H1 (cell line): ENCODE measurements at regions not wholly inside any gene's neighbourhood (a gene's known extent, or its start where the extent isn't known, plus 50 kb on each side); places are given as distances from the start of the nearest gene placed in this dataset.

Source experiments
- BRCA1 ChIP-seq: IDR thresholded peaks from 2 replicates; pipeline ENCODE4 v1.6.1; 2012; ENCODE audit warnings: low read depth, low read length, improper control_type of control experiment
- CHD2 ChIP-seq: IDR thresholded peaks from 2 replicates; pipeline ENCODE4 v1.6.1; 2012; ENCODE audit warnings: low read length, improper control_type of control experiment
- EP300 ChIP-seq, 2 experiments: IDR thresholded peaks; 1 replicate in 1 of 2; 2 replicates in 1 of 2; pipeline ENCODE4 v1.6.1; 2011 to 2012; ENCODE audit warnings: low read depth in 2 of 2, low read length in 2 of 2, mild to moderate bottlenecking in 2 of 2, borderline replicate concordance in 1 of 2, inconsistent platforms in 1 of 2, moderate library complexity in 1 of 2
- NANOG ChIP-seq: IDR thresholded peaks from 2 replicates; pipeline ENCODE4 v1.6.1; 2011; ENCODE audit warnings: low read length, low read depth, mild to moderate bottlenecking, inconsistent platforms; ENCODE audit not compliant: insufficient read depth, poor library complexity, severe bottlenecking
- POLR2A ChIP-seq, 2 experiments: IDR thresholded peaks; 1 replicate in 1 of 2; 2 replicates in 1 of 2; pipeline ENCODE4 v1.6.1; 2011; ENCODE audit warnings: low read depth in 2 of 2, low read length in 2 of 2, mild to moderate bottlenecking in 2 of 2; ENCODE audit errors: control extremely low read depth in 1 of 2
- POLR2AphosphoS5 ChIP-seq: IDR thresholded peaks from 2 replicates; pipeline ENCODE4 v1.6.1; 2011; ENCODE audit warnings: low read depth, low read length
- RFX5 ChIP-seq: IDR thresholded peaks from 2 replicates; pipeline ENCODE4 v1.6.1; 2011; ENCODE audit warnings: low read depth, low read length, improper control_type of control experiment, borderline replicate concordance
- SAP30 ChIP-seq: fragments of 300-600 bp; sonication (generic); IDR thresholded peaks from 2 replicates; pipeline ENCODE4 v1.7.1; 2012; ENCODE audit warnings: low read length, moderate library complexity, mild to moderate bottlenecking, inconsistent platforms; ENCODE audit not compliant: insufficient read depth, insufficient replicate concordance
- SIN3A ChIP-seq, 2 experiments: IDR thresholded peaks in 1 of 2; conservative IDR thresholded peaks in 1 of 2; 2 replicates each; pipeline ENCODE4 v1.6.1; 2011 to 2012; ENCODE audit warnings: low read length in 2 of 2, improper control_type of control experiment in 1 of 2, low read depth in 1 of 2, mild to moderate bottlenecking in 1 of 2
- YY1 ChIP-seq: IDR thresholded peaks from 2 replicates; pipeline ENCODE4 v1.6.1; 2011; ENCODE audit warnings: low read depth, mild to moderate bottlenecking, low read length
- ZNF274 ChIP-seq: IDR thresholded peaks from 2 replicates; pipeline ENCODE4 v1.7.0; 2012; ENCODE audit warnings: low read length, borderline replicate concordance; ENCODE audit errors: extremely low read depth
- TF ChIP-seq, protein P1 (sequence below), 3 experiments: IDR thresholded peaks; 1 replicate in 2 of 3; 2 replicates in 1 of 3; pipeline versions ENCODE4 v1.5.1 to v1.6.1; 2011; ENCODE audit warnings: low read length in 3 of 3, mild to moderate bottlenecking in 3 of 3, inconsistent platforms in 2 of 3, low read depth in 1 of 3, moderate library complexity in 1 of 3; ENCODE audit not compliant: insufficient read depth in 1 of 3; ENCODE audit errors: control extremely low read depth in 1 of 3
- TF ChIP-seq, protein P2 (sequence below): IDR thresholded peaks from 2 replicates; pipeline ENCODE4 v1.6.1; 2012; ENCODE audit warnings: inconsistent platforms

DNA sequence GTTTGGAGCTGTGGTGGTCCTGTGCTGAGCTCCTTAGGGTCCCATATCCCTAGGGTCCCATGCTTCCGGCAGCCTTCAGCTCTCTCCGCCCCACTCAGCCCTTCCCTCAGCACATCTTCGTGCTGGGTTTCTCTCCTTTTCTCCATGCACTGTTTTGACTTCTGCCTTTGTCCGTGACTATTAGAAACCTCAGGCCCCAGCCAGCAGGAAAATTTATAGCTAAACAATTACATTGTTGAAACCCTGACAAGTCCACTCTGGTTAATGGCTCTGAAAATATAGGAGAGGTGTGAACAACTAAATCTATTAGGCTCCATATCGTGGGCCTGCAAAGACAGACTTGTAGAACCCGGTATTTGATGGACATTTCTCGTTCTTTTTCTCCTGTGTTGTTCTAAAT is 523.7 kb downstream of the CCDC171 start:
- no peak for TF ChIP-seq YY1
- no peak for TF ChIP-seq ZNF274
- no peak for TF ChIP-seq POLR2A (IDR thresholded peaks at IDR 0.05; ENCODE audit: control extremely low read depth in 1 of 2, low read depth in 2 of 2, low read length in 2 of 2)
- no peak for TF ChIP-seq BRCA1
- no peak for TF ChIP-seq POLR2AphosphoS5
- TF ChIP-seq, protein P1, sequence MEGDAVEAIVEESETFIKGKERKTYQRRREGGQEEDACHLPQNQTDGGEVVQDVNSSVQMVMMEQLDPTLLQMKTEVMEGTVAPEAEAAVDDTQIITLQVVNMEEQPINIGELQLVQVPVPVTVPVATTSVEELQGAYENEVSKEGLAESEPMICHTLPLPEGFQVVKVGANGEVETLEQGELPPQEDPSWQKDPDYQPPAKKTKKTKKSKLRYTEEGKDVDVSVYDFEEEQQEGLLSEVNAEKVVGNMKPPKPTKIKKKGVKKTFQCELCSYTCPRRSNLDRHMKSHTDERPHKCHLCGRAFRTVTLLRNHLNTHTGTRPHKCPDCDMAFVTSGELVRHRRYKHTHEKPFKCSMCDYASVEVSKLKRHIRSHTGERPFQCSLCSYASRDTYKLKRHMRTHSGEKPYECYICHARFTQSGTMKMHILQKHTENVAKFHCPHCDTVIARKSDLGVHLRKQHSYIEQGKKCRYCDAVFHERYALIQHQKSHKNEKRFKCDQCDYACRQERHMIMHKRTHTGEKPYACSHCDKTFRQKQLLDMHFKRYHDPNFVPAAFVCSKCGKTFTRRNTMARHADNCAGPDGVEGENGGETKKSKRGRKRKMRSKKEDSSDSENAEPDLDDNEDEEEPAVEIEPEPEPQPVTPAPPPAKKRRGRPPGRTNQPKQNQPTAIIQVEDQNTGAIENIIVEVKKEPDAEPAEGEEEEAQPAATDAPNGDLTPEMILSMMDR (IDR thresholded peaks at IDR 0.05; ENCODE audit: control extremely low read depth in 1 of 3, insufficient read depth in 1 of 3, low read depth in 1 of 3, low read length in 3 of 3) = no peak
- TF ChIP-seq SAP30 = no peak
- TF ChIP-seq RFX5 = no peak
- no peak for TF ChIP-seq CHD2
- TF ChIP-seq, protein P2, sequence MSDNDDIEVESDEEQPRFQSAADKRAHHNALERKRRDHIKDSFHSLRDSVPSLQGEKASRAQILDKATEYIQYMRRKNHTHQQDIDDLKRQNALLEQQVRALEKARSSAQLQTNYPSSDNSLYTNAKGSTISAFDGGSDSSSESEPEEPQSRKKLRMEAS = no peak
- no peak for TF ChIP-seq EP300 (IDR thresholded peaks at IDR 0.05; ENCODE audit: borderline replicate concordance in 1 of 2, low read depth in 2 of 2, low read length in 2 of 2)
- TF ChIP-seq SIN3A (conservative IDR thresholded peaks at IDR 0.05 in 1 of 2, IDR thresholded peaks at IDR 0.05 in 1 of 2; ENCODE audit: low read depth in 1 of 2, low read length in 2 of 2) = no peak
- TF ChIP-seq NANOG = no peak
